CD4-positive, alpha-beta T cell (primary cell): ENCODE measurements at regions not wholly inside any gene's neighbourhood (a gene's known extent, or its start where the extent isn't known, plus 50 kb on each side); places are given as distances from the start of the nearest gene placed in this dataset.
"Not testable (repeated sequence)": the region's sequence is repeated elsewhere in the genome, so short reads cannot be mapped to it uniquely, and the experiment has no call there.

Experiments
- ATAC-seq: fragments of 200-7000 bp; cut with Tn5 transposase; one replicate; pipeline ENCODE4 v1.10.0; 2022; ENCODE audit warnings: mild to moderate bottlenecking; ENCODE audit not compliant: poor library complexity
- CTCF ChIA-PET: fragments of 350-600 bp; sonication (Branson Sonifier 250); formaldehyde crosslinking; loops from one replicate; lab custom pipeline; 2021; ENCODE audit warnings: antibody characterized with exemption, inconsistent platforms; lab: Charles Lee
- POLR2A ChIA-PET: fragments of 350-600 bp; sonication (Branson Sonifier 250); formaldehyde crosslinking; loops from one replicate; lab custom pipeline; 2021; ENCODE audit warnings: antibody characterized with exemption, inconsistent platforms; lab: Charles Lee
- DNase-seq, 14 experiments: peaks; one replicate each; pipeline ENCODE4 v3.0.0-alpha.2; 2013 to 2020; ENCODE audit warnings: mixed read lengths in 2 of 14
- H3K27ac ChIP-seq, 2 donors: one replicate each; pipeline versions ENCODE4 v1.5.1 to v1.7.0; 2013; ENCODE audit warnings: low read length in 2 of 2, low read depth in 1 of 2, mild to moderate bottlenecking in 1 of 2
- H3K27me3 ChIP-seq, 2 experiments: 1 replicate in 1 of 2; 2 replicates in 1 of 2; pipeline versions ENCODE4 v1.6.1 to v1.7.0; 2013; ENCODE audit warnings: low read length in 2 of 2, control low read depth in 1 of 2, mild to moderate bottlenecking in 1 of 2, moderate library complexity in 1 of 2; ENCODE audit not compliant: insufficient read depth in 2 of 2, control insufficient read depth in 1 of 2
- H3K36me3 ChIP-seq: one replicate; pipeline ENCODE4 v1.6.1; 2013; ENCODE audit warnings: low read length, control low read depth; ENCODE audit not compliant: insufficient read depth
- H3K4me1 ChIP-seq: one replicate; pipeline ENCODE4 v1.6.1; 2013; ENCODE audit warnings: low read length, control low read depth; ENCODE audit not compliant: insufficient read depth
- H3K4me3 ChIP-seq: one replicate; pipeline ENCODE4 v1.5.1; 2013; ENCODE audit warnings: mild to moderate bottlenecking, low read length, moderate library complexity
- H3K9me3 ChIP-seq, 2 experiments: 1 replicate in 1 of 2; 2 replicates in 1 of 2; pipeline versions ENCODE4 v1.6.1 to v1.7.0; 2013; ENCODE audit warnings: low read length in 2 of 2, mild to moderate bottlenecking in 2 of 2, control low read depth in 1 of 2, moderate library complexity in 1 of 2; ENCODE audit not compliant: control insufficient read depth in 1 of 2, insufficient read depth in 1 of 2
- H3K27ac Mint-ChIP-seq: one replicate; pipeline ENCODE4 v1.8.0; 2020; ENCODE audit warnings: mixed read lengths
- H3K27me3 Mint-ChIP-seq: one replicate; pipeline ENCODE4 v1.8.0; 2021; ENCODE audit warnings: mixed read lengths
- H3K36me3 Mint-ChIP-seq: one replicate; pipeline ENCODE4 v1.8.0; 2021; ENCODE audit warnings: low read depth, mixed read lengths
- H3K4me1 Mint-ChIP-seq: one replicate; pipeline ENCODE4 v1.8.0; 2021; ENCODE audit warnings: low read depth, mixed read lengths
- H3K4me3 Mint-ChIP-seq: one replicate; pipeline ENCODE4 v1.8.0; 2020; ENCODE audit warnings: mild to moderate bottlenecking, mixed read lengths
- H3K9me3 Mint-ChIP-seq: one replicate; pipeline ENCODE4 v1.8.0; 2020; ENCODE audit warnings: mixed read lengths
- intact Hi-C, 2 experiments: fragments of 100-400 bp; cut with DNase I in 1 of 2; cut with micrococcal nuclease in 1 of 2; formaldehyde crosslinking; loops; one replicate each; pipeline versions ENCODE4 v1.15.1 to v1.9.0; 2023 to 2025; cut with DNase I, micrococcal nuclease
- TF ChIP-seq, protein P1 (sequence below): fragments of 200-600 bp; IDR thresholded peaks from one replicate; pipeline ENCODE4 v1.8.0; 2022; ENCODE audit warnings: antibody characterized with exemption, mild to moderate bottlenecking

- ChIA-PET CTCF (no interaction called here), POLR2A (no interaction called here)
- H3K4me3 Mint-ChIP-seq, result no peak overlapping the region
- H3K27me3 Mint-ChIP-seq, result no peaks in the 10 kb centered on the region
- Histone ChIP-seq H3K4me1 (no peaks in the 10 kb centered on the region), H3K27me3 (no peaks in the 10 kb centered on the region), H3K36me3 (no peaks in the 10 kb centered on the region), H3K4me3 (no peak overlapping the region), H3K9me3 (peaks cover 0 to 3% of the 10 kb centered on the region in 2 experiments), H3K27ac (no peak overlapping the region)
- no peak for DNase-seq
- H3K4me1 Mint-ChIP-seq, result no peaks in the 10 kb centered on the region
- TF ChIP-seq, protein P1, sequence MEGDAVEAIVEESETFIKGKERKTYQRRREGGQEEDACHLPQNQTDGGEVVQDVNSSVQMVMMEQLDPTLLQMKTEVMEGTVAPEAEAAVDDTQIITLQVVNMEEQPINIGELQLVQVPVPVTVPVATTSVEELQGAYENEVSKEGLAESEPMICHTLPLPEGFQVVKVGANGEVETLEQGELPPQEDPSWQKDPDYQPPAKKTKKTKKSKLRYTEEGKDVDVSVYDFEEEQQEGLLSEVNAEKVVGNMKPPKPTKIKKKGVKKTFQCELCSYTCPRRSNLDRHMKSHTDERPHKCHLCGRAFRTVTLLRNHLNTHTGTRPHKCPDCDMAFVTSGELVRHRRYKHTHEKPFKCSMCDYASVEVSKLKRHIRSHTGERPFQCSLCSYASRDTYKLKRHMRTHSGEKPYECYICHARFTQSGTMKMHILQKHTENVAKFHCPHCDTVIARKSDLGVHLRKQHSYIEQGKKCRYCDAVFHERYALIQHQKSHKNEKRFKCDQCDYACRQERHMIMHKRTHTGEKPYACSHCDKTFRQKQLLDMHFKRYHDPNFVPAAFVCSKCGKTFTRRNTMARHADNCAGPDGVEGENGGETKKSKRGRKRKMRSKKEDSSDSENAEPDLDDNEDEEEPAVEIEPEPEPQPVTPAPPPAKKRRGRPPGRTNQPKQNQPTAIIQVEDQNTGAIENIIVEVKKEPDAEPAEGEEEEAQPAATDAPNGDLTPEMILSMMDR, result no peak
- no peaks in the 10 kb centered on the region for H3K36me3 Mint-ChIP-seq
- H3K27ac Mint-ChIP-seq, result no peak overlapping the region
- ATAC-seq, result no peak
- peaks cover 5% of the 10 kb centered on the region for H3K9me3 Mint-ChIP-seq
- intact Hi-C loops, result no loop called here
Measured at GRCh38 chr7:119090851-119091250, 866.3 kb downstream of the ANKRD7 start.

DNA sequence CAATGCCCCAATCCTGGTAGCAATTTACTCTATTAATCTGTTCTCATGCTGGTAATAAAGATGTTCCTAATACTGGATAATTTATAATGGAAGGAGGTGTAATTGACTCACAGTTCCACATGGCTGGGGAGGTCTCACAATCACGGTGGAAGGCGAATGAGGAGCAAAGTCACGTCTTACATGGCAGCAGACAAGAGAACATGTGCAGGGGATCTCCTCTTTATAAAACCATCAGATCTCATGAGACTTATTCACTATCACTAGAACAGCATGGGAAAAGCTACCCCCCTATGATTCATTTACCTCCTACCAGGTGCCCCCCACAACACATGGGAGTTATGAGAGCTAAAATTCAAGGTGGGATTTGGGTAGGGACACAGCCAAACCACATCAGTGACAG is 872.2 kb downstream of the ANKRD7 start:
- TF ChIP-seq, protein P1, result no peak
- Mint-ChIP-seq H3K27ac (no peak overlapping the region), H3K36me3 (no peaks in the 10 kb centered on the region), H3K4me1 (no peaks in the 10 kb centered on the region), H3K9me3 (peaks cover 10% of the 10 kb centered on the region), H3K4me3 (no peak overlapping the region), H3K27me3 (no peaks in the 10 kb centered on the region)
- no peak overlapping the region for H3K4me3 ChIP-seq
- H3K36me3 ChIP-seq, result no peaks in the 10 kb centered on the region
- H3K27ac ChIP-seq, result no peak overlapping the region
- peaks cover 0 to 5% of the 10 kb centered on the region in 2 experiments for H3K9me3 ChIP-seq
- CTCF ChIA-PET, result no interaction called here
- POLR2A ChIA-PET, result no interaction called here
- ATAC-seq (no peak), DNase-seq (no peak)
- intact Hi-C loops, result no loop called here
- H3K27me3 ChIP-seq, result no peaks in the 10 kb centered on the region
- H3K4me1 ChIP-seq, result no peaks in the 10 kb centered on the region

GRCh38 chr7:119100611-119101258 is 876.2 kb downstream of the ANKRD7 start:
- not testable (repeated sequence) for DNase-seq

DNA sequence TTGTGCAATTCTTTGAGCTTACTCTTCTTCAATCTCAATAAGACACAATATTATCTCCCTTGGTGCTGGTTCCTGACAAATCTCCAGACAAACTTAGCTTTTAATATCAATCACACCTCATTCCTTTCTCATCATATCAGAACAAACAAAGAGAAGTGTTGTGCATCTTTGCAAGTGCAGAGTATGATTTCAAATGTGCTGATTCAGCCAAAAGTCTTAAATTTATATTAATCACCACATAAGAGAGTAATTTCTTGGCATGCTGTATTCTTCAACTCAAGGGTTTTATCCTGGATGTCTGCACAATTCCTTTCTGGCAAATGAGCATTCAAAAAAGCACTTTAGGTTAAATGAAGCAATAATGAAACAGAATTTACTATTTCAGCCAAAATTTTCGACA is 877.8 kb downstream of the ANKRD7 start:
- Histone ChIP-seq H3K27me3 (no peaks in the 10 kb centered on the region), H3K36me3 (no peaks in the 10 kb centered on the region), H3K27ac (no peak overlapping the region), H3K9me3 (no peaks in the 10 kb centered on the region), H3K4me3 (no peak overlapping the region), H3K4me1 (no peaks in the 10 kb centered on the region)
- Mint-ChIP-seq H3K36me3 (no peaks in the 10 kb centered on the region), H3K27ac (no peak overlapping the region), H3K4me1 (no peaks in the 10 kb centered on the region), H3K9me3 (peaks cover 7% of the 10 kb centered on the region), H3K4me3 (no peak overlapping the region), H3K27me3 (no peaks in the 10 kb centered on the region)
- no peak for ATAC-seq
- DNase-seq, result no peak
- TF ChIP-seq, protein P1, result no peak
- intact Hi-C loops, result no loop called here
- CTCF ChIA-PET, result no interaction called here
- POLR2A ChIA-PET, result no interaction called here

More at GRCh38 chr7:119100611-119101258, 876.2 kb downstream of the ANKRD7 start:
- H3K27me3 Mint-ChIP-seq, H3K9me3 Mint-ChIP-seq, H3K36me3 Mint-ChIP-seq, POLR2A ChIA-PET, ATAC-seq, H3K4me3 Mint-ChIP-seq, H3K9me3 ChIP-seq, intact Hi-C loops, H3K36me3 ChIP-seq, H3K4me1 Mint-ChIP-seq, H3K27ac ChIP-seq, H3K4me3 ChIP-seq, H3K4me1 ChIP-seq, H3K27me3 ChIP-seq, H3K27ac Mint-ChIP-seq, CTCF ChIA-PET: not testable (repeated sequence)
